Ishikawa (cell line): ENCODE measurements at regions not wholly inside any gene's neighbourhood (a gene's known extent, or its start where the extent isn't known, plus 50 kb on each side); places are given as distances from the start of the nearest gene placed in this dataset.

ENCODE experiments used
- CEBPB ChIP-seq: IDR thresholded peaks from 2 replicates; pipeline ENCODE4 v1.6.1; 2012
- CREB1 ChIP-seq: IDR thresholded peaks from 2 replicates; pipeline ENCODE4 v1.6.1; 2012; ENCODE audit warnings: low read depth
- EGR1 ChIP-seq: IDR thresholded peaks from 2 replicates; pipeline ENCODE4 v1.6.1; 2012
- EP300 ChIP-seq: IDR thresholded peaks from 2 replicates; pipeline ENCODE4 v1.6.1; 2012; ENCODE audit warnings: borderline replicate concordance
- FOXM1 ChIP-seq: IDR thresholded peaks from 2 replicates; pipeline ENCODE4 v1.6.1; 2012; ENCODE audit warnings: low read depth, borderline replicate concordance
- NFIC ChIP-seq: IDR thresholded peaks from 2 replicates; pipeline ENCODE4 v1.6.1; 2012
- RAD21 ChIP-seq: IDR thresholded peaks from 2 replicates; pipeline ENCODE4 v1.6.1; 2012; ENCODE audit warnings: low read depth
- TAF1 ChIP-seq: IDR thresholded peaks from 2 replicates; pipeline ENCODE4 v1.6.1; 2012; ENCODE audit warnings: low read depth, mild to moderate bottlenecking
- TCF12 ChIP-seq: IDR thresholded peaks from 2 replicates; pipeline ENCODE4 v1.6.1; 2012; ENCODE audit warnings: low read depth
- TEAD4 ChIP-seq: IDR thresholded peaks from 2 replicates; pipeline ENCODE4 v1.6.1; 2012
- YY1 ChIP-seq: IDR thresholded peaks from 2 replicates; pipeline ENCODE4 v1.6.1; 2012; ENCODE audit warnings: low read depth
- ZBTB7A ChIP-seq: IDR thresholded peaks from 2 replicates; pipeline ENCODE4 v1.6.1; 2012; ENCODE audit warnings: low read depth
- TF ChIP-seq, protein P1 (sequence below): IDR thresholded peaks from 2 replicates; pipeline ENCODE4 v1.6.1; 2012
- TF ChIP-seq, protein P2 (sequence below): IDR thresholded peaks from 2 replicates; pipeline ENCODE4 v1.6.1; 2012; ENCODE audit warnings: low read depth, mild to moderate bottlenecking
- TF ChIP-seq, protein P3 (sequence below): IDR thresholded peaks from 2 replicates; pipeline ENCODE4 v1.6.1; 2012

DNA sequence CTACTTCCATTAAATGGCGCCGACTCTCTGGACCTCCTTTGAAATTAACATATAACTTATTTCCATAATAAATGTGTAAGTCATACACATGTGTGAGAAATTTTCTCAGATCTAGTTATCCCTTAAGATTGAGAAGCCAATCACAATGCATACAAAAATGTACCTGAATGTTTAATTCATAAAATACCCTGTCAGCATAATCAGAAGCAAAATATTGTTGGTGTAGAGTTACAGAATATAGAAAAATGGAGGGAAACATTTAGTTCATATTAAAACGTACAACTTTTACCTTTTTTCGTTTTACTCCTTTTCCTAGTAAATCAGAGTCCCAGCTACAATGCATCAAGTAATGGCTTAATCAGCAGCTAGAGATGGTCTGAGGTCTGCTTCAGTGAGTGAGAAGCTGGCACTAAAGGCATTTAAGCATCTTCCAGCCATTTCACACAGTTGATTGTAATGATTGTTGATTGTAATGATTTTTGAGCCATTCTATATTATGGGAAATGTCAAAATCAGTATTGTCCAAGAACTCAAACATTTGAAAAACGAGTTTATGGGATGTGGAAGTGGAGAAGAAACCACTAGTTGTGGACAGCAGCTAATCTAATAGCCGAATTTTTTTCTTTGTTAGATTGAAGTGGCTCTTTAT, 81.8 kb downstream of the ANXA1 start:
- TF ChIP-seq ZBTB7A (no peak), NFIC (no peak), CEBPB (no peak), EP300 (no peak), TAF1 (no peak), CREB1 (no peak), TCF12 (no peak), EGR1 (no peak), FOXM1 (no peak)
- TF ChIP-seq, protein P1, sequence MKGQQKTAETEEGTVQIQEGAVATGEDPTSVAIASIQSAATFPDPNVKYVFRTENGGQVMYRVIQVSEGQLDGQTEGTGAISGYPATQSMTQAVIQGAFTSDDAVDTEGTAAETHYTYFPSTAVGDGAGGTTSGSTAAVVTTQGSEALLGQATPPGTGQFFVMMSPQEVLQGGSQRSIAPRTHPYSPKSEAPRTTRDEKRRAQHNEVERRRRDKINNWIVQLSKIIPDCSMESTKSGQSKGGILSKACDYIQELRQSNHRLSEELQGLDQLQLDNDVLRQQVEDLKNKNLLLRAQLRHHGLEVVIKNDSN = no peak
- TF ChIP-seq, protein P2, sequence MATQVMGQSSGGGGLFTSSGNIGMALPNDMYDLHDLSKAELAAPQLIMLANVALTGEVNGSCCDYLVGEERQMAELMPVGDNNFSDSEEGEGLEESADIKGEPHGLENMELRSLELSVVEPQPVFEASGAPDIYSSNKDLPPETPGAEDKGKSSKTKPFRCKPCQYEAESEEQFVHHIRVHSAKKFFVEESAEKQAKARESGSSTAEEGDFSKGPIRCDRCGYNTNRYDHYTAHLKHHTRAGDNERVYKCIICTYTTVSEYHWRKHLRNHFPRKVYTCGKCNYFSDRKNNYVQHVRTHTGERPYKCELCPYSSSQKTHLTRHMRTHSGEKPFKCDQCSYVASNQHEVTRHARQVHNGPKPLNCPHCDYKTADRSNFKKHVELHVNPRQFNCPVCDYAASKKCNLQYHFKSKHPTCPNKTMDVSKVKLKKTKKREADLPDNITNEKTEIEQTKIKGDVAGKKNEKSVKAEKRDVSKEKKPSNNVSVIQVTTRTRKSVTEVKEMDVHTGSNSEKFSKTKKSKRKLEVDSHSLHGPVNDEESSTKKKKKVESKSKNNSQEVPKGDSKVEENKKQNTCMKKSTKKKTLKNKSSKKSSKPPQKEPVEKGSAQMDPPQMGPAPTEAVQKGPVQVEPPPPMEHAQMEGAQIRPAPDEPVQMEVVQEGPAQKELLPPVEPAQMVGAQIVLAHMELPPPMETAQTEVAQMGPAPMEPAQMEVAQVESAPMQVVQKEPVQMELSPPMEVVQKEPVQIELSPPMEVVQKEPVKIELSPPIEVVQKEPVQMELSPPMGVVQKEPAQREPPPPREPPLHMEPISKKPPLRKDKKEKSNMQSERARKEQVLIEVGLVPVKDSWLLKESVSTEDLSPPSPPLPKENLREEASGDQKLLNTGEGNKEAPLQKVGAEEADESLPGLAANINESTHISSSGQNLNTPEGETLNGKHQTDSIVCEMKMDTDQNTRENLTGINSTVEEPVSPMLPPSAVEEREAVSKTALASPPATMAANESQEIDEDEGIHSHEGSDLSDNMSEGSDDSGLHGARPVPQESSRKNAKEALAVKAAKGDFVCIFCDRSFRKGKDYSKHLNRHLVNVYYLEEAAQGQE = no peak
- TF ChIP-seq, protein P3, sequence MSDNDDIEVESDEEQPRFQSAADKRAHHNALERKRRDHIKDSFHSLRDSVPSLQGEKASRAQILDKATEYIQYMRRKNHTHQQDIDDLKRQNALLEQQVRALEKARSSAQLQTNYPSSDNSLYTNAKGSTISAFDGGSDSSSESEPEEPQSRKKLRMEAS = no peak

DNA sequence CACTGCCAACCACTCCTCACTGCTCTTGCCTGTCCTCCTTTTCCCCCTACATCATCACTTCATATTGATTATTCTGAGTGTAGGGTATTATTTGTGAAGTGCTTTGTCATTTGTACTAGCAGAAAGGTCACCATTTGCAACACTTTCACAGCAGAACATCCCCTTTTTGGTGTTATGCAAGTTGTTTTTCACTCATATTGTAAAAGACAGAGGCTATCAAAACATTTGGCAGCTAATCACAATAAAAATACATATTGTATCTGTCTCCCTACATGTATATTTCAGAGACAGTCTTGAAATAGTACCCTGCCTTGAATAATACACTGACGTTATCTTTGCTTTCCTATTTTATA, 82.3 kb downstream of the ANXA1 start:
- TF ChIP-seq CEBPB = no peak
- TF ChIP-seq, protein P2 = no peak
- TF ChIP-seq TAF1 = no peak
- no peak for TF ChIP-seq ZBTB7A
- TF ChIP-seq, protein P1 = no peak
- no peak for TF ChIP-seq CREB1
- TF ChIP-seq TEAD4 = no peak
- TF ChIP-seq TCF12 = no peak
- no peak for TF ChIP-seq EP300
- TF ChIP-seq EGR1 = no peak
- no peak for TF ChIP-seq NFIC
- TF ChIP-seq RAD21 = no peak
- TF ChIP-seq YY1 = no peak
- TF ChIP-seq, protein P3 = no peak
- TF ChIP-seq FOXM1 = no peak

DNA sequence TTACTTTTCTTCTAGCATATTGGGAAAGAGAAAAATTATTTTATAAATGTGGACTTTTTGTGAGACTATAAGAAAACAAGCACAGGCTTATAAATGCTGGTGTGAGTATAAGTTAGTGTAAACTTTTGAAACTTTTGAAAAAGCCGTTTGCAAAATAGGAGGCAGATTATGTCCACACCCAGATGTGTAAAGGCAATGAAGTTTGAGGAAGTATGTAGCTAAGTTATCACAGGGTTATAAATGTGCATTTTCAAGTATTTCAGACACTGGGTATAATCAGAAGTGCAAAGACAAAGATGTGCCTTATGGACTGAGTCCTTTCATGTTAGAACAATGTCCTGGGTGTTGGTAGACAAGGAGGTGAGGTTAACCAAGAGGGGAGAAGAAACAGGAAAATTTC, 85.5 kb downstream of the ANXA1 start:
- TF ChIP-seq EP300 (no peak), EGR1 (no peak), ZBTB7A (no peak), TEAD4 (no peak), NFIC (no peak)
- TF ChIP-seq, protein P3 = no peak

DNA sequence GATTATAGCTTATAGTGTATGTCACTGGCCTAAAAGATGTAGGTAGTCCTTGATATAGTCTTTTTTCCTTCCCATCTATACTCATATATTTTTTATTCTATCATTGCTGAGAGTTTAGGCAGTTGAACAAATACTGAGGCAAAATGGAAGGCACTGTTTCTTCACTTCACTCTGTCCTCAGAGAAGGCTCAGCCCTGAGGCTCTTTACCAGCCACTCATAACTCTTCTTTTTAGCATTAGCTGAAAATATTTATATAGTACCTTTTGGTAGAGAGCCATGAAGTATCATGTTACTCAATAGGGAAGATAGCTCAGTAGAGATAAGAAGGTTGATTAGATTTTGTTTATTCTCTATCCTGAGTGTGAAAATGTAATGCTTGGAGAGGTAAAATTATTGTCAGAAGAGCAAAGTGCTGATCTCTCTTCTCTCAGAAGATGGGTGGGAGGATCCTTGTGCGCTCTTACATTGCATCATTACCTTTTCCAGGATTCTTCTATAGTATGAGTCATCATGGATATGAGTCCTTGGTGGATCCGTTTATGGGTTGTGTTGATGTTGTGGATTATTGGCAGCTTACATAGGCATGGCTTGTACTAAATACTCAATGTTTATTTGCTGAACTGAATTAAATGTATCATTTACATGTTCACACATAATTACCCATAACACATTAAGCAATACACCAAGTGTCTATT, 88.1 kb downstream of the ANXA1 start:
- TF ChIP-seq TAF1 (no peak), CEBPB (no peak)

DNA sequence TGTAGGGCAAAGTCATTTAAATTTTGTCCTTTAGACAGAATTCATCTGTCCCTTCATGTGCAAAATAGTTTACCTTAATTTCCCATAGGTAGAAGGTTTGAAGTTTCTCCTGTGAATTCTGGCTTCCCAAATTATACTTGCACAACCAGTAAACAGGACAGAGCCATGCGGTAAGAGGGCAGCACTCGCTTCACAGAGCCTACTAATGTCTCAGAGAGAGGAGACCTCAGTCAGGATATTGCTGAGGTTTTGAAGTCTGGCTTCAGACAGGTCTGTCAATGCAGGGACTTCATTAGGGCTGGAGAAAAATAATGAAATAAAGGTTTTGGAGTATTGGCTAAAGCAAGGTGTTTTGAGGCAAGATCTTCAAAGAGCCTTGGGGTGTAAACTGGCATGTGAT, 91.4 kb downstream of the ANXA1 start:
- TF ChIP-seq, protein P3 = no peak
- TF ChIP-seq TCF12 = no peak
- TF ChIP-seq EGR1 = no peak
- TF ChIP-seq CREB1 = no peak
- TF ChIP-seq ZBTB7A = no peak
- TF ChIP-seq CEBPB = no peak
- TF ChIP-seq EP300 = no peak
- TF ChIP-seq, protein P2 = no peak
- TF ChIP-seq TAF1 = no peak
- TF ChIP-seq, protein P1 = no peak
- TF ChIP-seq TEAD4 = no peak
